ENCODE measurements at regions not wholly inside any gene's neighbourhood (a gene's known extent, or its start where the extent isn't known, plus 50 kb on each side); places are given as distances from the start of the nearest gene placed in this dataset.

DNA sequence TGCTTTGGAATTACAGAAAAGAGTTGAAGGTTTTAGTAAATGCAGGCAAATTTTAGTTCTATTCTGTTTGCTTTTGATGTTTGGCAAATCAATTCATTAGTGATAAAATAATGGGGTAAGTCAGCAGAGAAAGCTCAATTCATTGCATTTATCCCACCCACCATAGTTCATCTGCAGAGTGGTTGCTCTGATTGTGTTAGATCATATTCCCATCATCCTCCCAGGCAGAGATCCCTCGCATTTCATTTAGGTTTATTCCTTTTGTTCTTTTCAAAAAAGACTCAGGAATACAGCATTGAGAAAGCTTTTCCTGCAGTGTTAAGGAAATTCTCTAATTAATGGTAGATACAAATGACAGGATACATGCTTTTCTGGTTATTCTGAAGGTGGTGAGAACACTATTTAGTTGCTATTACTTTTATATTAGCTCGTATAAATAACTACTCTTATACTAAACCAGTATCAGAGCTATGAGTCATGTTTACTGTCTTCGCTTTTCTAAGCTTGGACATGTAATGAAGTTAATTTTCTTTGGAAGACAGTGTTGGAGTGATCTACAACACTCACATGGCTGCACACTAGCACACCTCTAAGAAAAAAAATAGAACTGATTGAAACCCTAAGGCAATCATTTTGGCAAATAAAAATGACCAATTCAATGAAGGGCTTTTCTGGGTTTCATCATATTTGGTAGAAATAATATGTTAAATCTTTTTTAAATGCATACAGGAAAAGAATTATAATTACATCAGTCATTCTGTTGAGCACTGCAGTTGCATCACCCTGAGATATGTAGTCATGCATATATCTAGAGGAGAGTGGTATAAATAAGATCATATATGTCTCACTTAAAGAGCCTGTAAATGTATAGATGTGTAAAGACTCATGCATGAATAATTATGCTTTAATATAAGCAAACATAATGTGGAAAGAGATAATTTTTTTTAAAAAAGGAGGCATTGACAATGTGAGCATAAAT is 351.6 kb downstream of the PCDH7 start:
- TF ChIP-seq YY1 (IDR thresholded peaks at IDR 0.05; ENCODE audit: insufficient read depth, insufficient read length): no peak
- no peak for TF ChIP-seq ZNF274 (IDR thresholded peaks at IDR 0.05; ENCODE audit: low read depth, low read length)

Measured in NT2/D1 (cell line).